OCI-LY3 (cell line): ENCODE measurements at regions not wholly inside any gene's neighbourhood (a gene's known extent, or its start where the extent isn't known, plus 50 kb on each side); places are given as distances from the start of the nearest gene placed in this dataset.

ENCODE experiments used
- EZH2phosphoT487 ChIP-seq: fragments of 200-600 bp; shearing (Covaris generic); IDR thresholded peaks from 2 replicates; pipeline ENCODE4 v1.6.1; 2018; ENCODE audit warnings: antibody characterized with exemption, mixed run types, low read depth
- TF ChIP-seq, protein P1 (sequence below): fragments of 200-600, 300-600 bp; sonication (generic); IDR thresholded peaks from 2 replicates; pipeline ENCODE4 v1.5.1; 2014; ENCODE audit warnings: antibody characterized with exemption, low read length, low read depth

DNA sequence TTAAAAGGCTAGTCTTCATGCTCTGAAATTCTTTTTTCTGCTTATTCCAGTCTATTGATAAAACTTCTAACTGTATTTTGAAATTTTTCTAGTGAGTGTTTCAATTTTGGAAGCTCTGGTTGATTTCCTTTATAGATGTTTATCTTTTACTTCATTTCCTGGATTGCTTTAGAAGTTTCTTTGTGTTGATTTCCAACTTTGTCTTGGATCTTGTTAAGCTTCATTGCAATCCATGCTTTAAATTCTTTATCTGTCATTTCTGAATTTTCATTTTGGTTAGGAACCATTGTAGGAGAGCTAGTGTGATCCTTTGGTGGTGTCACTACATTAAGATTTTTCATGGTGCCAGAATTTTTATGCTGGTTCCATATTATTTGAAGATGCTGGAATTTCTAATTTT lies 105.2 kb upstream of the DCBLD2 start:
- TF ChIP-seq, protein P1, sequence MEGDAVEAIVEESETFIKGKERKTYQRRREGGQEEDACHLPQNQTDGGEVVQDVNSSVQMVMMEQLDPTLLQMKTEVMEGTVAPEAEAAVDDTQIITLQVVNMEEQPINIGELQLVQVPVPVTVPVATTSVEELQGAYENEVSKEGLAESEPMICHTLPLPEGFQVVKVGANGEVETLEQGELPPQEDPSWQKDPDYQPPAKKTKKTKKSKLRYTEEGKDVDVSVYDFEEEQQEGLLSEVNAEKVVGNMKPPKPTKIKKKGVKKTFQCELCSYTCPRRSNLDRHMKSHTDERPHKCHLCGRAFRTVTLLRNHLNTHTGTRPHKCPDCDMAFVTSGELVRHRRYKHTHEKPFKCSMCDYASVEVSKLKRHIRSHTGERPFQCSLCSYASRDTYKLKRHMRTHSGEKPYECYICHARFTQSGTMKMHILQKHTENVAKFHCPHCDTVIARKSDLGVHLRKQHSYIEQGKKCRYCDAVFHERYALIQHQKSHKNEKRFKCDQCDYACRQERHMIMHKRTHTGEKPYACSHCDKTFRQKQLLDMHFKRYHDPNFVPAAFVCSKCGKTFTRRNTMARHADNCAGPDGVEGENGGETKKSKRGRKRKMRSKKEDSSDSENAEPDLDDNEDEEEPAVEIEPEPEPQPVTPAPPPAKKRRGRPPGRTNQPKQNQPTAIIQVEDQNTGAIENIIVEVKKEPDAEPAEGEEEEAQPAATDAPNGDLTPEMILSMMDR, result no peak
- no peak for TF ChIP-seq EZH2phosphoT487
